ENCODE measurements at regions not wholly inside any gene's neighbourhood (a gene's known extent, or its start where the extent isn't known, plus 50 kb on each side); places are given as distances from the start of the nearest gene placed in this dataset.

DNA sequence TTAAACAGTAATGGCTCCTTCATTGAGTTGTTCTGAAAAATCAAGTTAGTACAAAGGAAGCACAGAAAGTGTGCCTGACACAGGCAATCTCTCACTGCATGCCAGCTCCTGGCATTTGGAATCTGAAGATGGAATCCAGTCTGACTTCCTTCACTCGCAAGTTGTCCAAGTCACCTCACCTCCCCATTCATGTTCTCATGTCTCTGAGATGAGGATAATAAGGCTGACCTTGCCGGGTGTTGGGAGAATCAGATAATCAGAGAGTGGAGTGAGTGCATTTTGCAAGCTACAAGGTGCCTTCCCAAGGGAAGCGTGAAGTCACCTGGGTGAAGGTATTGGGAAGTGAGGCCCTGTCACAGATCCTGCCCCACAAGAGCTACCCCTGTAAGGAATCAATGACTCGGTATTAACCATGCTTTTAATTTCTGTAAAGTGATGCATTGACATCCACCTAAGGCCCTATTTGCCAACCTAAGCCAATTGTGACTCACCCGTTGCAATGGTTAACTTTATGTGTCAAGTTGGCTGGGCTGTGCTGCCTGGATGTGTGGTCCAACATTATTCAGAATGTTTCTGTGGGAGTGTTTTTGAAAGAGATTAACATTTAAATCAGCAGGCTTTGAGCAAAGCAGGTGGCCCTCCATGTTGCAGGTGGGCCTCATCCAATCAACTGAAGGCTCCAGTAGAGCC is 62.5 kb upstream of the TARBP1 start:
- no peaks in the 10 kb centered on the region for H3K9me3 Mint-ChIP-seq
- H3K36me3 Mint-ChIP-seq = no peaks in the 10 kb centered on the region
- H3K27ac Mint-ChIP-seq = no peak overlapping the region
- no peaks in the 10 kb centered on the region for H3K4me1 Mint-ChIP-seq
- DNase-seq = no peak
- H3K4me3 Mint-ChIP-seq = no peak overlapping the region
- H3K27me3 Mint-ChIP-seq (ENCODE audit: low read depth in 3 of 3) = peaks cover 3 to 4% (median 3%) of the 10 kb centered on the region in 3 donors

DNA sequence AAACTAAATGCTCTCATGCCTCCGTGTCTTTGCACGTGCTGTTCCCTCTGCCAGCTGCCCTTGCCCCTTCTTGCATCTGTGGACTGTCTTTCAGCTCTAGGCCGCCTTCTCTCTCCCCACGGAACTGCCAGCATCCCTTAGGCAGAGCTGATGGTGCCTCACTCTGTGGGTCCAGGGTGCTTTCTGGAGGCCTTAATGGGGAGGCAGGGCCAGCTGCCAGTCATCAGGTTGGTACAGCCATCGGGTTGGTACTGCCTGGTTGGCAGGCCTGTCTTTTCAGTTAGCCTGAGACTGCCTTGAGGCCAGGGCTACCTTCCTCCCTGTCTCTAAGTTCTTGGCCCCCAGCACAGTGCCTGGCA is 61.4 kb upstream of the TARBP1 start:
- DNase-seq = no peak
- no peaks in the 10 kb centered on the region for H3K9me3 Mint-ChIP-seq
- H3K27ac Mint-ChIP-seq = no peak overlapping the region
- no peaks in the 10 kb centered on the region for H3K36me3 Mint-ChIP-seq
- H3K4me1 Mint-ChIP-seq = no peaks in the 10 kb centered on the region
- no peak overlapping the region for H3K4me3 Mint-ChIP-seq
- H3K27me3 Mint-ChIP-seq (ENCODE audit: low read depth in 3 of 3) = peaks cover 1 to 4% (median 3%) of the 10 kb centered on the region in 3 donors

DNA sequence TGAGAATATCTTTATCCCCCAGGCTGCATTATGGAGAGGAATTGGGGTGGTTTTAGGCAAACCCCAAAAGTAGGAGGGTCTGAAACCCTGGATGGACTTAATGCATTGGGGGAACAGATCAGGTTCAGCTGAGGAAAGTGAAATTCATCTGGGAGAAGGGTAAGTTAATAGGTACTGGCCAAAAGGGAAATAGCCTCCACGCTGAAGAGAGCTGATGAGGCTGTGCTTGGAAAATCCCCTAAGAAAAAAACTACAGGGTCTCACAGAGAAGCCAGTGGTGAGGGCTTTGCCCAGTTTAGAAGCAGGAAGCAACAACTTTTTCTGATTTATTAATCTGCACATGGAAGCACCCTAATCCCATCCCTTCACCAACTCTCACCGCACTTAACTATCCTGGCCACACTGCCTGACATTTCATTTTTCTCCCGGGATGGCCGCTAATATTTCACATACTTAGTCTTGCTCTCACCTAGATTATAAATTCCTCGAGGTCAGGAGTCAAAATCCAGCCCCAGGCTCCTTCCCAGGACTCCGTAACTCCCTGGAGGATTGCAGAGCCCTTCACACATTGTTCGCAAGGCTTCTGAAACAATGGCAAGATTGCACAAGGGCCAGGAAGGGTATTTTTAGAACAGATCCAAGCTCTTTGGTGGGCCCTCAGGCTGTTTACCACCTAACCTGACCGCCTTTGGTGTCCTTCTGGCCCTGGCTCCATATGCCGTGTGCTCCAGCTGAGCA is 60.9 kb upstream of the TARBP1 start:
- no peak overlapping the region for H3K27ac Mint-ChIP-seq
- no peak for DNase-seq
- peaks cover 0 to 4% (median 3%) of the 10 kb centered on the region in 3 donors for H3K27me3 Mint-ChIP-seq (ENCODE audit: low read depth in 3 of 3)
- H3K36me3 Mint-ChIP-seq = no peaks in the 10 kb centered on the region
- H3K4me1 Mint-ChIP-seq = no peaks in the 10 kb centered on the region
- H3K4me3 Mint-ChIP-seq = no peak overlapping the region
- H3K9me3 Mint-ChIP-seq = no peaks in the 10 kb centered on the region

DNA sequence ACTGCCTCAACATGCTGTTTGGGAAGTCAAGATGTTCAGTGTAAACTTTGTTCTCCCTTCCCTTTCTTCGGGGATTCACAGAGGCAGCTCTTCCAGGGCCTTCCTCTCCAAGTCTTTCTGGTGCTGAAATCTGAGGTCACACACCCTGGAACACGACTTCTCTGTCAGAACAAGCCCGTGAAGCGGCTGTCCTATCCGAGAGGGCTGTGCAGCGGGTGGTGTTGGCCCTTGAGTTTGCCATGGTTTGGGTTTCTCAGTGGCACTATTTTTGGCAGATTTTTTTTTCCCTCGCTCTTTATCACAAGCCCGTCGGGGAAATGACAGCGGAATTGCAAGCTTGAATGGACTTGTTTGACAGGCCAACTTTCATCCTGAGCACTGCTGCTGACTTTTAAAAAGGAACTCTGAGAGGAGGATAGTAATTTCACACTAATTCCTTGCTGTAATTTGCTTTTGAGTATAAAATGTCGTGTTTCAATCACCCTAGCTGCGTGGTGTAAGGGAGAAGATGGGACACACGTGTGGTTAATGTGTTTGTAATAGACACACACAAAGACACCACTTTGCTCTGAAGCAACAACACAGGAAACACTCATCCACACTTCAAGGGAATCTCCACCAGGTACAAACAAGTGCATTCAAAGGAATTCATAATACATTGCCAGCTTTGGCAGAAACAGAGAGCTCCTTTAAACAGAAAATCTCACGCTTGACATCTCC is 60.1 kb upstream of the TARBP1 start:
- Mint-ChIP-seq H3K36me3 (no peaks in the 10 kb centered on the region), H3K4me1 (no peaks in the 10 kb centered on the region), H3K4me3 (no peak overlapping the region), H3K27ac (no peak overlapping the region), H3K27me3 (ENCODE audit: low read depth in 3 of 3) (peaks cover 0 to 5% (median 4%) of the 10 kb centered on the region in 3 donors), H3K9me3 (no peaks in the 10 kb centered on the region)
- no peak for DNase-seq

DNA sequence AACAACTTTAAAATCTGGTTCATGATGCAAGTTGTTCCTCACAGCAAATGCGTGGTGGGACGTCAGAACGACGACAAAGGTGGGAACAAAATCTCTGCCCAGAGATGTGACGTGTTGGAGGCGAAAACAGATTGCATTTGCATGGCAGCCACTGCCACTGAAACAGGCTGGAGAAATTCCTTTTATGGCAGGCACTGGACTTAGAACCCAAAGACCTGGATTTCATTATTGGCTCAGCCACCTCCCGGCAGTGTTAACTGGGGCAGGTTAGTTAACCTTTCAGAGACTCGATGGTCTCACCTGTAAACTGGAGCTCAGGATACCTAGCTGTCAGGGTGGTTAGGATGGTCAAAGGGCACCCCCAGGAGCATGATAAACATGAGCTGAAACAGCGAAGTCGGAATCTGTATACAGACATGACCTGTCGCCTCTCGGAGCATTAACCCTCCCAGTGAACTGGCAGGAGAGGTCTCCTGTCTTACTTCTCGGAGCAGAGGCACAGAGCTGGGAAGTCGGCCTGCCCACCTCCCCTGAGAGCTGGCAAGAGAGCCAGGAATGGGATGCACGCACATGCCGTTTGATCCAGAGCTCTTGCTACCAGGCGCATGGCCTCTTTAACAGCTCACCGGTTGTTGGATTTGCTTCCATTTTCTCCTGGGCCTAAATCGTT is 59.2 kb upstream of the TARBP1 start:
- H3K27me3 Mint-ChIP-seq (ENCODE audit: low read depth in 3 of 3) = peaks cover 0 to 11% (median 4%) of the 10 kb centered on the region in 3 donors
- H3K36me3 Mint-ChIP-seq = no peaks in the 10 kb centered on the region
- no peak overlapping the region for H3K4me3 Mint-ChIP-seq
- no peak for DNase-seq
- no peaks in the 10 kb centered on the region for H3K4me1 Mint-ChIP-seq
- no peak overlapping the region for H3K27ac Mint-ChIP-seq
- no peaks in the 10 kb centered on the region for H3K9me3 Mint-ChIP-seq

DNA sequence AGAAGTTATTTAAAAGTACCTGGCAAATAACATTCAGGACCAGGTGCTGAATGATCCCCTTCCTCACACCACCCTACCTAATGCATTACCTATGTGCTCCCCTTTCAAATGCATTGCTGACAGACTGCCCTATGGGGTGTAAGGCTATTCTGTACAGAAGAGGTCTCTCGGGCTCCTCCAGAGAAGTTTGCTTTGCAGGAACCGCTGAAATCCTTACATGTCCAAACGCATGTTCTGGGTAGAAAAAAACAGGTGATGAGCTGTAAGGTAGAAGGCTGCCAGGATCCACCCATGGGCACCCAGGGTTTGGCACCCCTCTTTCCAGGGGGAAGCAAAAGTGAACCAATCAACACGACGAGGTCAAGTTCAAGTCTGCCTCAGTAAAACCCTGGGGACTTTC is 58.3 kb upstream of the TARBP1 start:
- no peak for DNase-seq
- Mint-ChIP-seq H3K4me1 (no peaks in the 10 kb centered on the region), H3K4me3 (no peak overlapping the region), H3K27ac (no peak overlapping the region), H3K36me3 (no peaks in the 10 kb centered on the region), H3K9me3 (no peaks in the 10 kb centered on the region), H3K27me3 (ENCODE audit: low read depth in 3 of 3) (peaks cover 0 to 9% (median 0%) of the 10 kb centered on the region in 3 donors)

DNA sequence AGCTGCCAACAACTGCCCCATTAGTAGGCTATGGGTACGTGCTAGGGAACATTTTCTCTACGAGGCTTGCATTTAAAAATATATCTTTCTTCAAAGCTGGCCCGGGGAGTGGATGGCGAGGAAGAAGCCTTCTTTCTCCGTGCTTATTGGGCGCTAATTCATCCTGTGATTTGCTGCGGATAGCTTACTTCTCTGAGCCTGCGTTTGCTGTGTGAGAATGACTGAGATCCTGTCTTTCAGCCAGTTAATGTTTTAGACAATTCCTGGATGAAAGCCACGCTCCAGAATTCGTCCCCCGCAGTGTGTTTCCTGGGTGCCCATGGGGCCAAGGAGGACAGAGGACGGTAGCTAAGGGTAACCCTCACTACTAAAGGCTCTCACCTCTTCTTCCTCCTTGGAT is 57.8 kb upstream of the TARBP1 start:
- H3K9me3 Mint-ChIP-seq = no peaks in the 10 kb centered on the region
- no peak for DNase-seq
- no peaks in the 10 kb centered on the region for H3K4me1 Mint-ChIP-seq
- H3K27ac Mint-ChIP-seq = no peak overlapping the region
- H3K4me3 Mint-ChIP-seq = no peak overlapping the region
- no peaks in the 10 kb centered on the region for H3K36me3 Mint-ChIP-seq
- H3K27me3 Mint-ChIP-seq (ENCODE audit: low read depth in 3 of 3) = peaks cover 0 to 11% (median 0%) of the 10 kb centered on the region in 3 donors

DNA sequence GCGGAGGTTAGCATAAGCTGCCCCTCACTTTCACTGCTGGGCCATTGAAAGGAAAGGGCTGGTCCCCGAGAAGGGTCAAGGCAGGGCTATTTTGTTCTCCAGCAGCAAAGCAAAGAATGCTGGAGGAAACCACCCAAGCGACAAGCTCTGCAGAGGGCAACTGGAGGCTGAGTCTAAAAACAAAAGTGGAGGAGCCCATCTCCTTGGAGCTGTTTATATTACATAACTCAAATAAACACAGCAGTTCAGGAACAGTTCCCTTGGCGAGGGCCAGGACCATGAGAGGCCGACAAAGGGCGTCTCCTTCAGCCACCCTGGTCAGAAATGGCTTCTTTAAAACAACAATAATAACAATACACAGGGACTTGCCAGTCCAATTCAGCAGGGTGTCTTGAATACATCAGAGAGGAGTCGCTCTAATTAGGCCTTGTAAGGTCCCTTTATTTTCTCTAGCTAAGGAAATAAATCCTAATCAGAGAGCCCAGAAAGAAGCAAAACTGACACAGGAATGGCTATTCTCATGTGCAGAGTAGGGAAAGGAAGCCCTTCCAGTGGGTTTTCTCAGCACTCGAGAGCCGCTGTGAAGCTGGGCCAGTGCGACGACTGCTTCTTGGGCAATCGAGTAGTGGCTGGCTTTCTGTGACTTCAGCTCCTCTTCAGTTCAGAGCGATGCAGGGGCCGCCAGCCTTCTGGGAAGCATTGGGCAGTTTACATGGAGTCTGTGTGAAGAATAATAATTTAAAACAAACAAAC is 57.0 kb upstream of the TARBP1 start:
- no peaks in the 10 kb centered on the region for H3K4me1 Mint-ChIP-seq
- no peak overlapping the region for H3K4me3 Mint-ChIP-seq
- H3K27ac Mint-ChIP-seq = no peak overlapping the region
- no peak for DNase-seq
- no peaks in the 10 kb centered on the region for H3K36me3 Mint-ChIP-seq
- no peaks in the 10 kb centered on the region for H3K9me3 Mint-ChIP-seq
- H3K27me3 Mint-ChIP-seq (ENCODE audit: low read depth in 3 of 3) = peaks cover 0 to 11% (median 0%) of the 10 kb centered on the region in 3 donors

DNA sequence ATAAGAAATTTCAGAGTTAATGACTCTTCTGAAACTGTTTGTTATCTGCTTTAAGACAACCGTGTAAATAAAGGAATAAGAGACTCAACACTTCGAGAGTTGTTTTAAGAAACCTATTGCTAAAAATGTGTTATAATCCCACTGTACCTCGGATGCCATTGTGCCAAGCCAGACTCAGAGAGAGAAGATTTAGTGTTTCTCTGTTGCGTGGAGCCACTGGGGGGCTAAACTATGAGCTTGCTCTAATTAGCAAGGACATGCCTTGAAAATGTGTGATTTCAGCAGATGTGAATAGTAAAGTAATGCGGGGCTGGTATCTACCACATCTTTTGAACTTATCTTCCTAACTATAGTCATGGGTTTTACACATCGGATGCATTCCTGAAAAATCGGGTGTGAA is 56.2 kb upstream of the TARBP1 start:
- peaks cover 0 to 11% (median 0%) of the 10 kb centered on the region in 3 donors for H3K27me3 Mint-ChIP-seq (ENCODE audit: low read depth in 3 of 3)
- no peak overlapping the region for H3K4me3 Mint-ChIP-seq
- no peaks in the 10 kb centered on the region for H3K36me3 Mint-ChIP-seq
- no peak overlapping the region for H3K27ac Mint-ChIP-seq
- H3K4me1 Mint-ChIP-seq = no peaks in the 10 kb centered on the region
- DNase-seq = no peak
- no peaks in the 10 kb centered on the region for H3K9me3 Mint-ChIP-seq

DNA sequence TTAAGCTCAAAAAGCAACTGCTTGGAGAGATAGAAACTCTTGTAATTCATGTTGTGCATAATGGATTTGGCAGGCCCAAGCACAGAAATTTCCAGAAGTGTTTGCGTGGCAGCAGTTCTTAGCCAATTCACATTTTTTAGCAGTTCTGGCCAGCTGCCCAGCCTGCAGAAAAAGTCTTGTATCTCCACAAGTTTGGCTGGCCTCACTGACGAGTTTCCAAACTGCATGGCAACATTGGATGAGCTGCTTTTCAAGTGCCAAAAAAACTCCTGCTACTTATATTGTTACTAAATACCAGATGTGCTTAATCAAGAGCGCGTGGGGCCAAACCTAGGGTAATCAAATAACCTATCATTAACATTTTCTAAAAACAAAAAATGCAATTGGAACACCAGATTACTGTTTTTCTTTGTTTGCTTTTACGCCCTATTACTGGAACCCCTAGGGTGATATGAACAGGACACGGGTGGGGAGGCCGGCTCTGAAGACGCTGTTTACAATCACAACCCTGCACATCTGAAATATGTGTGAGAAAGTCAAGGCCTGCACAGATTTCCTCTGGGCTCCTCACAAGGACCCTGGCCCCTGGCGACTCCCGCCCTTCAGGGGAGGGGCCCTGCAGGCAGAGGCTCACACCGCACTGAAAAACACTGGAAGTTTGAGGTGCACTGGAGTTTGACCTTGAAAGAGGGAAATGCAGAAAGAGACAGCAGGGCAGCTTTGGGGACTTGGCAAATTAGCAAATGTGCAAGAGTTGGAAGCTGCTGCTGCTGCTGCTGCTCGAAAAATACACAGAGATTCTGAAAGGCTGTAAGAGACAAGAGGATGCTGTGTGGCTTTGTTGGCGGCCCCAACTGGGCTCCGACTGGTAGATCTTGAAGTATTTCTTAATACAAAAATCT is 55.2 kb upstream of the TARBP1 start:
- H3K4me1 Mint-ChIP-seq = peaks cover 1 to 5% of the 10 kb centered on the region in 2 donors
- H3K4me3 Mint-ChIP-seq = no peak overlapping the region
- H3K27ac Mint-ChIP-seq = no peak overlapping the region
- DNase-seq = no peak
- peaks cover 0 to 12% (median 0%) of the 10 kb centered on the region in 3 donors for H3K27me3 Mint-ChIP-seq (ENCODE audit: low read depth in 3 of 3)
- no peaks in the 10 kb centered on the region for H3K36me3 Mint-ChIP-seq
- no peaks in the 10 kb centered on the region for H3K9me3 Mint-ChIP-seq

DNA sequence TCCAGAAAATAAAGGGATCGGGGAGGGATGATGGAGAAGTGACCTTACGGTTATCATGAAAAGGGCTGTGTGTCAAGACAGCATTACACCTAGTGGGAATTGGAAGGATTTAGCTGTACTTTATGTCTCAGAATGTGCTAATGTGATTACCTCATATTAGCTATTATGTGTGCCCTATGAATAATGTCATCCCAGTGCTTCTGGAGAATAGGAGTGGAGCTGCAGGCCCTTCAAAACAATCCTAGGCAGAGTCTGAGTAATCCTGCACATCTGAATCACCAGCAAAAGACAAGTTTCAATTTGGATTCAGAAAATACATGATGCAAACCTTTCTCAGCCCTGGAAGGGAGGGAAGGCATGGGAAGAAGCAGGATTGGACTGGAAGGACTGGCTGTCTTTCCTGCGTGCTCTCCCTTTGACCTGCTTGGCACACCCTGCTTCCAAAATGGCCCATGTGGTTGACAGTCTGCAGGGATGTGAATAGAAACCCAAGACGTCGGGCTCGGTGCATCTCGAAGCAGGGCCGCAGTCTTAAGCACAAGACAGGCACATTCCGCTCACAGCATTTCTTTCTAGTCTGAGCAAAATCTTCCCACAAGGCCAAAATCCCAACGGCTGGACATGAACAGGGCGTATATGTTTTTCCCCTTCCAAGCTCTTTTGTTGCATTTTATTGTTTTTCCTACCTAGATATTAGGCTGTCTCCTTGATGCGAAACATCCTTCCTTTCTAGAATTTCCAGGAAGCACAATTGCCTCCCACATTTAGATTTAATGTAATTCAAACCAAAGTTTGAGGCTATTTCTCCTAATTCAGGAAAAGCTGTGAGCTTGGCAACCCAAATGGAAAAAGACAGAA is 54.3 kb upstream of the TARBP1 start:
- DNase-seq = no peak
- peaks cover 1 to 5% of the 10 kb centered on the region in 2 donors for H3K4me1 Mint-ChIP-seq
- H3K9me3 Mint-ChIP-seq = no peaks in the 10 kb centered on the region
- H3K27ac Mint-ChIP-seq = no peak overlapping the region
- H3K4me3 Mint-ChIP-seq = no peak overlapping the region
- no peaks in the 10 kb centered on the region for H3K36me3 Mint-ChIP-seq
- peaks cover 0 to 20% (median 0%) of the 10 kb centered on the region in 3 donors for H3K27me3 Mint-ChIP-seq (ENCODE audit: low read depth in 3 of 3)

DNA sequence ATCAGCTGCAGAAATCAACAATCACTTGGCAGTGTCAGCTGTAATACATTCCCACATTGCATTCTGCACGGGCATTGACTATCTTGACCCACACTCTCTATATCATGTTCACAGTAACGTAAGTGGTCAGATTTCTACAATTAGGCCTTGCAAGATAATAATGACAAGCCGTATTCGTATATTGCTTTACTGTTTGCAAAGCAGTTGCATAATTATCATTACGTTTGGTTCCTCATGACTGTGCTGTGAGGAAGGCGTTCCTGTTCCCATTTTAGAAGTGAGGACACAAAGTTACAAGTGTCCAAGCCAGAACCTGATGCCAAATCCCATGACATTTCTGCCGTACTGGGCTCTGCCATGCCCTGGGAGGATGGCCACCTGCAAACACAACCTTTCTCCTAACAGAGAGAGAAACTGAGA is 53.5 kb upstream of the TARBP1 start:
- H3K9me3 Mint-ChIP-seq = no peaks in the 10 kb centered on the region
- peaks cover 0 to 20% (median 0%) of the 10 kb centered on the region in 3 donors for H3K27me3 Mint-ChIP-seq (ENCODE audit: low read depth in 3 of 3)
- no peak overlapping the region for H3K4me3 Mint-ChIP-seq
- no peak for DNase-seq
- peaks cover 1 to 5% of the 10 kb centered on the region in 2 donors for H3K4me1 Mint-ChIP-seq
- H3K27ac Mint-ChIP-seq = no peak overlapping the region
- no peaks in the 10 kb centered on the region for H3K36me3 Mint-ChIP-seq

Measured in immature natural killer cell (primary cell).